ENCODE measurements at regions not wholly inside any gene's neighbourhood (a gene's known extent, or its start where the extent isn't known, plus 50 kb on each side); places are given as distances from the start of the nearest gene placed in this dataset.

DNA sequence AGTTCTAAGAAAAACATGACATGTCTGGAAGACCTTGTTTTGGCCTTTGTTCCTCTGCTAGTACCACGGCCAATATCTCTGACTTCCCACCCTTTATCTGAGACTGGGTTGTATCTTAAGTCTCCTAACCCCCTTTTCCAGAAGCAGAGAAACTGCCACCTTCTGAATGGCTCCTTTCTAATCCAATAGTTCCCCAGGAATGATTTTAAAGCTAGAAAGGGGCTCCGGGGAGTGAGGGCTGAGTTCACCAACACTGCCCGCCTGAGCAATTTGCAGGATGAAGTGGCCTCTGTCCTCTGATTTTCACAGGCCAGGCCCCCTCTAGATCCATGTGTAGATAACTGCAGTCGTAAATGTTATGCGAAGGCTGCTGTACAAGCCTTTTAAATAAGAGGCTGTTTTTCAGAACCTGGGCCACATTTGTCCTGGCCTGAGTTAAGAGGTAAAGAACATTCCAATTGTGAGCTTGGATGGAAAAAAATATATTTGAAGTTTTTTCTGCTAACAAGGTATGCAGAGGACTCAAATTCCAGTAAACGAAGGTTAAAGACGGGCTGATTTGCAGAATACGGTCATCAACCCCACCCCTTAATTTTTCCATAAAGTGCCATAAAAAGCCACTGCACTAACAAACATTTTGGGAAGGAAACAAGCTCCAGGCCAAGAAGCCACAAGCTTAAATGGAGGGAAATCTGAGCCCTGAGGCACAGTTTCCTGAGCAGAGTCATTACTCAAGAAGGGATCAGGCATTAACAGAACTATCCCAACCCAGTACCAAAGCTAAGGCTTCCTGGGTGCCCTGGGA is 117.0 kb upstream of the MAF start:
- no peak overlapping the region for H3K9ac ChIP-seq (ENCODE audit: low read length)
- H3K27ac ChIP-seq (ENCODE audit: low read depth, low read length), result no peak overlapping the region
- H3K4me1 ChIP-seq (ENCODE audit: insufficient read depth, low read length), result peaks cover 19% of the 10 kb centered on the region
- H3K4me3 ChIP-seq (ENCODE audit: low read depth in 1 of 2, low read length in 2 of 2), result no peak overlapping the region
- H3K9me3 ChIP-seq (ENCODE audit: low read length), result no peaks in the 10 kb centered on the region
- H3K27me3 ChIP-seq (ENCODE audit: control insufficient read depth in 1 of 2, insufficient read depth in 2 of 2, low read length in 2 of 2), result no peaks in the 10 kb centered on the region
- no peaks in the 10 kb centered on the region for H3K36me3 ChIP-seq (ENCODE audit: insufficient read depth, low read length)

DNA sequence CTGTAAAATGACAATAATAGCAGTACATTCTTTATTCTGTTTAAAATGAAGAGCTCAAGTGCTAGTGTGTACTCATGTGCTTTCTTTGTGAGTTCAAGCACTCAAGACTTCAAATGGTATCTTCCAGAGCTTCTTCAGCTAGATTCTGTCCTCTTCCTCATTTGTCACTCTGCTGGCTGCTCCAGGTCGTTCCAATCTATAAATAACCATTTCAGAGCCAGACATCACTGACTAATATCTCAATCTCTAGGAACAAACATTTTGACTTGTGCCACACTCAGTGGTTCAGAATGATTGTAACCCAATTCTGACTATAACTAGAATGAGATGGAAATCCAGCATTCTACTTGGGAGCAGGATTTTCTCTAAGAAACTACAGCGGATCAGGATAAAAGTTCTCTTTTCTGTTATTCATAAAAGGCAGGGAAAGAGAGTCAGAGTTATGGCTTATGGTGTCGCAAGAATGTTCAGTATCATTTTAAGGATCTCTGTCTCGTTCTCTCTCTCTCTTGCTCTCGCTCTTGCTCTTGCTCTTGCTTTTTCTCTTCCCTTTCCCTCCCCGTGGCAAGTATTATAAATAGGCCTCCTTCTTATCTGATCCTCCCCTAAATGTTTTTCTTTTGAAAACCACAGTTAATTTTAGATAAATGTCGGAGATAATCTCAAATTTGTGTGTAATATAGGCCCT is 116.3 kb upstream of the MAF start:
- Histone ChIP-seq H3K27me3 (ENCODE audit: control insufficient read depth in 1 of 2, insufficient read depth in 2 of 2, low read length in 2 of 2) (no peaks in the 10 kb centered on the region), H3K4me1 (ENCODE audit: insufficient read depth, low read length) (peaks cover 13% of the 10 kb centered on the region), H3K9me3 (ENCODE audit: low read length) (no peaks in the 10 kb centered on the region), H3K4me3 (ENCODE audit: low read depth in 1 of 2, low read length in 2 of 2) (no peak overlapping the region), H3K9ac (ENCODE audit: low read length) (no peak overlapping the region), H3K27ac (ENCODE audit: low read depth, low read length) (no peak overlapping the region), H3K36me3 (ENCODE audit: insufficient read depth, low read length) (no peaks in the 10 kb centered on the region)

DNA sequence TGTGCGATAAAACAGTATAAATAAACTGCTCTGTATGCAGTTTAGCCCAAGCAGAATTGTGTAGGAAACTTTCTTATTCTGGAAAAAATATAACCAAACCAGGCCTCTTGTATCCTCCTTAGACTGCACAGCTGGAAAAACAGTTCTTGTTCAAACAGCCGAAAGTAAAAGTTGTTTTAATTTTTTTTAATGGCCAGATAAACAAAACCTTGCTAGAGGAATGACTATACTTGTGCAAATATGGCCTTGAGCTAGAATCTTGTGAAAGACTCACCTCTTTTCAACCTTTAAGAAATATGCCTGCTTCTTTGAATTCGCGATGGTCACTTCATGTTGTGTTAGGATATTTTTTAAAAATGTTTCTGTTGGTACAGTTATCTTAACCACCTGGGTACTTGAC is 114.5 kb upstream of the MAF start:
- H3K4me1 ChIP-seq (ENCODE audit: insufficient read depth, low read length), result no peaks in the 10 kb centered on the region
- no peak overlapping the region for H3K4me3 ChIP-seq (ENCODE audit: low read depth in 1 of 2, low read length in 2 of 2)
- no peaks in the 10 kb centered on the region for H3K36me3 ChIP-seq (ENCODE audit: insufficient read depth, low read length)
- H3K27ac ChIP-seq (ENCODE audit: low read depth, low read length), result no peak overlapping the region
- no peak overlapping the region for H3K9ac ChIP-seq (ENCODE audit: low read length)
- no peaks in the 10 kb centered on the region for H3K27me3 ChIP-seq (ENCODE audit: control insufficient read depth in 1 of 2, insufficient read depth in 2 of 2, low read length in 2 of 2)
- H3K9me3 ChIP-seq (ENCODE audit: low read length), result no peaks in the 10 kb centered on the region

DNA sequence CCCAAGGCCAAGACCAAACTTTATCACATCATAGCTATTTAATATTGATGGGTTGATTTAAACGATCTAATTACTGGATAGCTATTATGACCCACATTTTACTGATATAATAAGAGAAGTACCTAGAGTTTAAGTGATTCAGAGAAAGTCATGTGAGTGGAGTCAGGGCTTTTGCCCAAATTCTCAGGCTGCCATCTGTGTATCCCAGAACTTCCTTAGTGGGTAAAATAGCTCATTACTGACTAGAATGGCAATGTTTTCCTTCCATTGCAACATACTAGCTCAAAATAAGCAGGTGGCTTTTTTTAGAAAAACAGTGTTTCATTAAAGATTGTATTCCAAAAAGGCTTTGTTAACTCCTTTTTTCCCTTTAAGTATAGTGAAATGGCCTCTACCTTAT is 113.9 kb upstream of the MAF start:
- Histone ChIP-seq H3K27me3 (ENCODE audit: control insufficient read depth in 1 of 2, insufficient read depth in 2 of 2, low read length in 2 of 2) (no peaks in the 10 kb centered on the region), H3K4me3 (ENCODE audit: low read depth in 1 of 2, low read length in 2 of 2) (no peak overlapping the region), H3K9me3 (ENCODE audit: low read length) (no peaks in the 10 kb centered on the region), H3K4me1 (ENCODE audit: insufficient read depth, low read length) (no peaks in the 10 kb centered on the region), H3K9ac (ENCODE audit: low read length) (no peak overlapping the region), H3K36me3 (ENCODE audit: insufficient read depth, low read length) (no peaks in the 10 kb centered on the region), H3K27ac (ENCODE audit: low read depth, low read length) (no peak overlapping the region)

DNA sequence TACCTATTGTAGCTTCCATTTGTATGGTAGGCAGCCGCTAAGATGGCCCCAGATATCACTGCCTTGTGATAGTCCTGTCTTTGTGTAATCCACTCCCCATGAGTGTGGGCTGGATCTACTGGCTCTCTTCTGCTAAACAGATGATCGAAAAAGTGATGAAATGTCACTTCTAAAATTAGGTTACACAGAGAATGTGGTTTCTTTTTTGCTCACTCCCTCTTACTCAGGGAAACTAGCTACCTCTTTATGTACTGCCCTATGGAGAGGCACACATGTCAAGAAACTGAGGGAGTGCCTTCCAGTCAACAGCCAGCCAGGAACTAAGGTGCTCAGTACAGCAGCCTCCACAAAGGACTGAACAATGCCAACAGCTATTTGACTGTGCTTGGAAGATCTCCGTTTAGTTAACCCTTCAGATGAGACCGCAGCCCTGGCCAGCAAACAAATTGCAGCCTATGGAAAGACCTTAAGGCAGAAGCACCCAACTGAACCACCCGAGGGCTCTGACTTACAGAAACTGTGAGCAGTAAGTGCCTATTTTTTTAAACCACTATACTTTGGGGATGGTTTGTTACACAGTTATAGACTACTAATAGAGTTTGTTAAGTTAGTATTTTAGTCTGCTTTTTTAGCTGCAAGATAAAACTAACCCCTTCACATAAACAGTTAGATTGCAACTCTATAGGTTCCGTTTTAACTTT is 113.2 kb upstream of the MAF start:
- Histone ChIP-seq H3K36me3 (ENCODE audit: insufficient read depth, low read length) (no peaks in the 10 kb centered on the region), H3K27ac (ENCODE audit: low read depth, low read length) (no peak overlapping the region), H3K9me3 (ENCODE audit: low read length) (no peaks in the 10 kb centered on the region), H3K4me3 (ENCODE audit: low read depth in 1 of 2, low read length in 2 of 2) (no peak overlapping the region), H3K27me3 (ENCODE audit: control insufficient read depth in 1 of 2, insufficient read depth in 2 of 2, low read length in 2 of 2) (no peaks in the 10 kb centered on the region), H3K9ac (ENCODE audit: low read length) (no peak overlapping the region), H3K4me1 (ENCODE audit: insufficient read depth, low read length) (no peaks in the 10 kb centered on the region)

DNA sequence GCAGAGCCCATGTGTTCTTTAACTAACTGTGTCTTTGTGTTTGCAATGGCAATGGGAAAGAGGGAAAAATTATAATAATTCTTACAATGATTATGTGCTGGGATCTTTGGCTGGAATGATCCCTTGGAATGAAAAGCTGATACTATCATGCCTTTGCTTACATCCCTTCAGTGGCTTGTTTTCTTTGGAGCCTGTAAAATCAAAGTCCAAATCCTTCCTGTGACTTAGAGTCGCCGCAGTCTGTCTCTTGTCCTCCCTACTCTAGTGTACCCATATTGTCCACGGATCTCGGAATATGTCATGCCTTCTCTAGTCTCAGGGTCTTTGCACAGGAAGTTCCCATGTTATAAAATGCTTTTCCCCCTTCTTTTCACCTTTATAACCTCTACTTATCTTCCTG is 111.7 kb upstream of the MAF start:
- H3K4me3 ChIP-seq (ENCODE audit: low read depth in 1 of 2, low read length in 2 of 2), result no peak overlapping the region
- no peaks in the 10 kb centered on the region for H3K9me3 ChIP-seq (ENCODE audit: low read length)
- H3K9ac ChIP-seq (ENCODE audit: low read length), result no peak overlapping the region
- no peaks in the 10 kb centered on the region for H3K27me3 ChIP-seq (ENCODE audit: control insufficient read depth in 1 of 2, insufficient read depth in 2 of 2, low read length in 2 of 2)
- H3K27ac ChIP-seq (ENCODE audit: low read depth, low read length), result no peak overlapping the region
- no peaks in the 10 kb centered on the region for H3K36me3 ChIP-seq (ENCODE audit: insufficient read depth, low read length)
- H3K4me1 ChIP-seq (ENCODE audit: insufficient read depth, low read length), result no peaks in the 10 kb centered on the region

DNA sequence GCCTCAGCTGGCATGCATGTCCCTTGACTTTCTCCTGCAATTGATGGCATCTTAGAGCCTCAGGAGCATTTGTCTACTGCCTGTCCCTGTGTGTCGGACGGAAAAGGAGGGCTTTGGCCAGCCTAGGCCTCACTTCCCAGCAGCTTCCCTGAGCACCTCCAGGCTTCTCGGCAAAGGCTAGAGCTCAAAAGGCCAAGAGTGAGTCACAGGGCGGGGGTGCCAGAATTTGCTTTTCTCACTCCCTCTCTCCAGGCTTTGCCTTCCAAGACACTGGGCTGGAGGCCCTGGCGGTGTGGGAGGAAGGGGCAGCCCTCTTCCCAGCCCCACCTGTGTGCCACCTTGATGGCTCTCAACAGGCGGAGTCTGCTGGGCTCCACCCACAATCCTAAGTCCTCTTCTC is 107.3 kb upstream of the MAF start:
- Histone ChIP-seq H3K9me3 (ENCODE audit: low read length) (no peaks in the 10 kb centered on the region), H3K4me1 (ENCODE audit: insufficient read depth, low read length) (no peaks in the 10 kb centered on the region), H3K36me3 (ENCODE audit: insufficient read depth, low read length) (no peaks in the 10 kb centered on the region), H3K27me3 (ENCODE audit: control insufficient read depth in 1 of 2, insufficient read depth in 2 of 2, low read length in 2 of 2) (no peaks in the 10 kb centered on the region), H3K9ac (ENCODE audit: low read length) (no peak overlapping the region), H3K27ac (ENCODE audit: low read depth, low read length) (no peak overlapping the region), H3K4me3 (ENCODE audit: low read depth in 1 of 2, low read length in 2 of 2) (no peak overlapping the region)

DNA sequence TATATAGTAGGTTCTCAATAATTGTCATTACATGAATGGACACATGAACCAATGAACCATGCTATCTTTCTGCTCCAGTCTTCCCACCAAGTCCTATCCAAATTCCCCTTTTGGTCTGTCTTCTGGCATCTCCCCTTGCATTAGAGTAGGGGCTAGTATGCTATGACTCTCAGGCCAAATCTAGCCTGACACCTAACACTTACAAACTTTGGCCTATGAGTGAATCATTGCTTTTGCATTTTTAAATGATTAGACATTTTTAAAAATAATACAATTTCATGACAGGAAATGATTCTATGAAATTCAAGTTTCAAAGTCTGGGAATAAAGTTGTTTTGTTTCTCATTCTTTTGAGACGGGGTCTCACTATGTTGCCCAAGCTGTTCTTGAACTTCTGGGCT is 102.5 kb upstream of the MAF start:
- H3K4me1 ChIP-seq (ENCODE audit: insufficient read depth, low read length), result no peaks in the 10 kb centered on the region
- H3K9ac ChIP-seq (ENCODE audit: low read length), result no peak overlapping the region
- H3K4me3 ChIP-seq (ENCODE audit: low read depth in 1 of 2, low read length in 2 of 2), result no peak overlapping the region
- no peaks in the 10 kb centered on the region for H3K9me3 ChIP-seq (ENCODE audit: low read length)
- H3K27me3 ChIP-seq (ENCODE audit: control insufficient read depth in 1 of 2, insufficient read depth in 2 of 2, low read length in 2 of 2), result no peaks in the 10 kb centered on the region
- no peaks in the 10 kb centered on the region for H3K36me3 ChIP-seq (ENCODE audit: insufficient read depth, low read length)
- no peak overlapping the region for H3K27ac ChIP-seq (ENCODE audit: low read depth, low read length)

DNA sequence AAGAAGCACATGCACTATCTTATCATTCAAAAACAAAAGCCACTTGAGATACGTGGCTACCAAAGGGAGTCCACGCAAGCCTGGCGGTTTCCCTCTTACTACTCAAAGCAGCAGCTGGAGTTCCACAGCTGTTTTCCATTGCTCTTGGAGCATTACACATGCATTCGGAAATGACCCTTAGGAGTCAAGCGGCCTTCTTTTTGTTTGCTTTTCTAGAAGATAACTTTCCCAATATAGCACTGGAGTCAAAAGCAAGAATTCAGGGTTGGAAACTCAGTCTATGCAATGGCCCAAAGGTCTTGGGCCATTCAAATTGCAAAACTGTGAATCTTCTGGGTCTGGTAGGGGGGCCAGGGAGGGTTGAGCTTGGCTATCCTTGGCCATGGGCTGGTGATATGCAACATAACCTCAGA is 97.8 kb upstream of the MAF start:
- no peak overlapping the region for H3K27ac ChIP-seq (ENCODE audit: low read depth, low read length)
- H3K36me3 ChIP-seq (ENCODE audit: insufficient read depth, low read length), result no peaks in the 10 kb centered on the region
- no peak overlapping the region for H3K4me3 ChIP-seq (ENCODE audit: low read depth in 1 of 2, low read length in 2 of 2)
- no peaks in the 10 kb centered on the region for H3K9me3 ChIP-seq (ENCODE audit: low read length)
- no peaks in the 10 kb centered on the region for H3K27me3 ChIP-seq (ENCODE audit: control insufficient read depth in 1 of 2, insufficient read depth in 2 of 2, low read length in 2 of 2)
- no peaks in the 10 kb centered on the region for H3K4me1 ChIP-seq (ENCODE audit: insufficient read depth, low read length)
- H3K9ac ChIP-seq (ENCODE audit: low read length), result no peak overlapping the region

DNA sequence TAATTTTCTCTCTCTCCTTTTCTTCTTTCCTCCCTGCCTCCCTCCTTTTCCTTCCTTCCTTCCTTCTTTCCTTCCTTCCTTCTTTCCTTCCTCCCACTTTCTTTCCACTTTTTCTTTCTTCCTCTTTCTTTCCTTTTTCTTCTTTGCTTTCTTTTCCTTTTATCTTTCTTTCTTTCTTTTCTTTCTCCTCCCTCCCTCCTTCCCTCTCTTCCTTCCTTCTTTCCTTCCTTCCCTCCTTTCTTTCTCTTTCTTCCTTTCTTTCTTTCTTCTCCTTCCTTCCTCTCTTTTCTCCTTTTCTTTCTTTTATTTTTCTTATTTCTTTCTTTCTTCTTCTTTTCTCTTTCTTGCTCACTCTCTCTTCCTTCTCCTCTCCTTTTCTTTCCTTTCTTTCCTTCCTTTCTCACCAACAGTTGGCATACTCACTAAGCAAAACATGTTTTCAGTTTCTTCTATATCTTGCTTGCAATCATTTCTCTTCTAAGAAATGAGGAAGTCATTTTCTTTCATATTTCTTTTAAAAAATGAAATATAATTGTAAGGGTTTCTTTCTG is 97.1 kb upstream of the MAF start:
- no peaks in the 10 kb centered on the region for H3K4me1 ChIP-seq (ENCODE audit: insufficient read depth, low read length)
- no peak overlapping the region for H3K27ac ChIP-seq (ENCODE audit: low read depth, low read length)
- H3K9me3 ChIP-seq (ENCODE audit: low read length), result no peaks in the 10 kb centered on the region
- no peak overlapping the region for H3K4me3 ChIP-seq (ENCODE audit: low read depth in 1 of 2, low read length in 2 of 2)
- H3K36me3 ChIP-seq (ENCODE audit: insufficient read depth, low read length), result no peaks in the 10 kb centered on the region
- no peaks in the 10 kb centered on the region for H3K27me3 ChIP-seq (ENCODE audit: control insufficient read depth in 1 of 2, insufficient read depth in 2 of 2, low read length in 2 of 2)
- H3K9ac ChIP-seq (ENCODE audit: low read length), result no peak overlapping the region

DNA sequence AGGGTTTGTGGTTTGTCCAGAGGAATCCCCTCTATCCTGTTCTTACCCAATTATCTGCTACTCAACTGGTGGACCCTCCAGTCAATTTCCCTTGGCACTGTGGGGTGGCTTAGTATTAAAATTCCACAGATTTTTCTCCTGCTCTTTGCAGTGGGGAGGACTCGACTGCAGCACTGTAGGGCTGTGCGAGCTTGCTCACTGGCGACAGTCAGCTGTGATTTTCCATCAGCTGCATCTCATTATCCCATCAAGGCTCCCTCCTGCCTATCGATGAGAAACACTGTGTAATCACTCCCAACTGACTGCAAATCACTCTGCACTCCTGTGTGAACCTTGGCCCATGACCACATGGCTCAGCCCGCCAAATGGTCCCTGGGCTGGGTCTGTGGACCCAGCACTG is 90.5 kb upstream of the MAF start:
- no peaks in the 10 kb centered on the region for H3K4me1 ChIP-seq (ENCODE audit: insufficient read depth, low read length)
- H3K36me3 ChIP-seq (ENCODE audit: insufficient read depth, low read length), result no peaks in the 10 kb centered on the region
- no peaks in the 10 kb centered on the region for H3K9me3 ChIP-seq (ENCODE audit: low read length)
- H3K27me3 ChIP-seq (ENCODE audit: control insufficient read depth in 1 of 2, insufficient read depth in 2 of 2, low read length in 2 of 2), result no peaks in the 10 kb centered on the region
- no peak overlapping the region for H3K4me3 ChIP-seq (ENCODE audit: low read depth in 1 of 2, low read length in 2 of 2)
- H3K27ac ChIP-seq (ENCODE audit: low read depth, low read length), result no peak overlapping the region
- H3K9ac ChIP-seq (ENCODE audit: low read length), result no peak overlapping the region
